HEK293 (cell line): ENCODE measurements at regions not wholly inside any gene's neighbourhood (a gene's known extent, or its start where the extent isn't known, plus 50 kb on each side); places are given as distances from the start of the nearest gene placed in this dataset.

ENCODE experiments used
- CTCF ChIA-PET: fragments of 350-600 bp; formaldehyde crosslinking; extraction: SDS; loops from one replicate; lab custom pipeline; 2021; ENCODE audit warnings: antibody characterized with exemption; lab: Yijun Ruan, JAX
- POLR2A ChIA-PET: fragments of 300-600 bp; formaldehyde crosslinking; extraction: SDS; loops from one replicate; lab custom pipeline; 2020; ENCODE audit warnings: antibody characterized with exemption, inconsistent platforms; lab: Yijun Ruan, JAX
- H3K27ac ChIP-seq: fragments of 200-500 bp; sonication (Bioruptor generic); 2 replicates; pipeline ENCODE4 v1.5.1; 2014; ENCODE audit warnings: low read depth, low read length, control low read depth, inconsistent platforms; ENCODE audit errors: extremely low read depth
- H3K36me3 ChIP-seq, 2 experiments: fragments of 200-500 bp in 1 of 2; sonication (Bioruptor generic) in 1 of 2; 1 replicate in 1 of 2; 2 replicates in 1 of 2; pipeline ENCODE4 v1.5.1; 2014 to 2017; ENCODE audit warnings: inconsistent platforms in 2 of 2, low read length in 2 of 2; ENCODE audit not compliant: control insufficient read depth in 2 of 2, insufficient read depth in 1 of 2
- H3K4me1 ChIP-seq: fragments of 200-500 bp; sonication (Bioruptor generic); 2 replicates; pipeline ENCODE4 v1.5.1; 2014; ENCODE audit warnings: mild to moderate bottlenecking, low read length, inconsistent platforms; ENCODE audit not compliant: control insufficient read depth, insufficient read depth
- H3K4me3 ChIP-seq: 2 replicates; pipeline ENCODE4 v1.5.1; 2011; ENCODE audit warnings: low read depth, mild to moderate bottlenecking, control low read depth, low read length, moderate library complexity
- H3K9me3 ChIP-seq: fragments of 200-500 bp; sonication (Bioruptor generic); 2 replicates; pipeline ENCODE4 v1.5.1; 2014; ENCODE audit warnings: low read depth, low read length, inconsistent platforms; ENCODE audit not compliant: control insufficient read depth, insufficient read depth
- BCL11B ChIP-seq: fragments of 450-650 bp; formaldehyde crosslinking; IDR thresholded peaks from 2 replicates; pipeline ENCODE4 v1.5.1; 2016; ENCODE audit warnings: low read depth, missing biosample characterization, missing genetic modification characterization
- GFI1B ChIP-seq: fragments of 450-650 bp; formaldehyde crosslinking; IDR thresholded peaks from 2 replicates; pipeline ENCODE4 v1.5.1; 2016; ENCODE audit warnings: missing biosample characterization, missing genetic modification characterization
- HOXA7 ChIP-seq: sonication (generic); formaldehyde crosslinking; IDR thresholded peaks from 2 replicates; pipeline ENCODE4 v1.8.1; 2022; ENCODE audit warnings: missing genetic modification reagents, borderline replicate concordance
- TCF7L2 ChIP-seq: IDR thresholded peaks from 2 replicates; pipeline ENCODE4 v1.6.1; 2011; ENCODE audit warnings: low read depth, mild to moderate bottlenecking, inconsistent platforms, low read length, moderate library complexity, borderline replicate concordance
- WT1 ChIP-seq: fragments of 450-650 bp; formaldehyde crosslinking; IDR thresholded peaks from 2 replicates; pipeline ENCODE4 v1.5.1; 2016; ENCODE audit warnings: missing biosample characterization, missing genetic modification characterization
- YY1 ChIP-seq: fragments of 450-650 bp; formaldehyde crosslinking; IDR thresholded peaks from 2 replicates; pipeline ENCODE4 v1.5.1; 2018; ENCODE audit warnings: missing biosample characterization, missing genetic modification characterization
- ZNF16 ChIP-seq: fragments of 450-650 bp; formaldehyde crosslinking; IDR thresholded peaks from 2 replicates; pipeline ENCODE4 v1.5.1; 2016; ENCODE audit warnings: low read depth, missing biosample characterization, missing genetic modification characterization
- ZNF350 ChIP-seq: fragments of 450-650 bp; formaldehyde crosslinking; IDR thresholded peaks from 2 replicates; pipeline ENCODE4 v1.5.0; 2017; ENCODE audit warnings: missing biosample characterization, mild to moderate bottlenecking, missing genetic modification characterization
- ZNF426 ChIP-seq: fragments of 450-650 bp; formaldehyde crosslinking; IDR thresholded peaks from 2 replicates; pipeline ENCODE4 v1.5.1; 2017; ENCODE audit warnings: missing biosample characterization, missing genetic modification characterization, mild to moderate bottlenecking, inconsistent platforms, moderate library complexity
- ZNF514 ChIP-seq: fragments of 450-650 bp; formaldehyde crosslinking; IDR thresholded peaks from 2 replicates; pipeline ENCODE4 v1.5.1; 2016; ENCODE audit warnings: missing biosample characterization, missing genetic modification characterization
- ZNF555 ChIP-seq: fragments of 450-650 bp; formaldehyde crosslinking; conservative IDR thresholded peaks from 2 replicates; pipeline ENCODE4 v1.5.1; 2017; ENCODE audit warnings: missing biosample characterization, mild to moderate bottlenecking, missing genetic modification characterization, inconsistent platforms
- ZNF596 ChIP-seq: fragments of 450-650 bp; IDR thresholded peaks from 2 replicates; pipeline ENCODE4 v1.5.0; 2018; ENCODE audit warnings: missing biosample characterization, mild to moderate bottlenecking, missing genetic modification characterization, moderate library complexity
- ZNF600 ChIP-seq: fragments of 450-650 bp; formaldehyde crosslinking; IDR thresholded peaks from 2 replicates; pipeline ENCODE4 v1.5.1; 2016; ENCODE audit warnings: missing biosample characterization, missing genetic modification characterization
- ZNF621 ChIP-seq: fragments of 450-650 bp; formaldehyde crosslinking; IDR thresholded peaks from 2 replicates; pipeline ENCODE4 v1.5.1; 2017; ENCODE audit warnings: missing biosample characterization, missing genetic modification characterization
- ZNF660 ChIP-seq: fragments of 450-650 bp; IDR thresholded peaks from 2 replicates; pipeline ENCODE4 v1.5.1; 2018; ENCODE audit warnings: missing biosample characterization, mild to moderate bottlenecking, missing genetic modification characterization
- ZSCAN16 ChIP-seq: fragments of 450-650 bp; formaldehyde crosslinking; IDR thresholded peaks from 2 replicates; pipeline ENCODE4 v1.5.1; 2016; ENCODE audit warnings: missing biosample characterization, missing genetic modification characterization
- TF ChIP-seq, protein P1 (sequence below): fragments of 450-650 bp; formaldehyde crosslinking; IDR thresholded peaks from 2 replicates; pipeline ENCODE4 v1.5.1; 2016; ENCODE audit warnings: missing biosample characterization, missing genetic modification characterization
- TF ChIP-seq, protein P2 (sequence below): fragments of 450-650 bp; formaldehyde crosslinking; IDR thresholded peaks from 2 replicates; pipeline ENCODE4 v1.5.1; 2017; ENCODE audit warnings: missing biosample characterization, mild to moderate bottlenecking, missing genetic modification characterization, moderate library complexity
- TF ChIP-seq, protein P3 (sequence below): fragments of 450-650 bp; formaldehyde crosslinking; IDR thresholded peaks from 2 replicates; pipeline ENCODE4 v1.5.1; 2016; ENCODE audit warnings: missing biosample characterization, missing genetic modification characterization, borderline replicate concordance

DNA sequence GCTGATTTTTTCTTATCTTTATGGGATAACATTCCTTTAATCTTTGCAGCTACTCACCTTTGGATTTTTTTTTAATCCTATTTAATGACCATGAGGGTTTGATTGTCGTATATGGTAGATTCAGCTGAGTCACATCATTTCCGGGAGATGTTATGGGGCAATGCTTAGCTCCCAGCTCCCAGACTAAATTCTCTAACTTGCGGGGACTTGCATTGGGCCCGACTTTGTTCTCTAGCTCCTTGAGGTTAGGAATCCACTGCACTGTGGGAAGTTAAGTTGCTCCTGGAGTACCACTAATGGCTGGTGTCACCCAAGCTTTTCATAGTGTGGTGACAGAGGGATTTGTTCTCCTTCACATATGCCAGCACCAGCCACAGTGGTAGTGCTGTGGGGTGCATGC lies 287.4 kb downstream of the TECRL start (continued):
- TF ChIP-seq, protein P1, sequence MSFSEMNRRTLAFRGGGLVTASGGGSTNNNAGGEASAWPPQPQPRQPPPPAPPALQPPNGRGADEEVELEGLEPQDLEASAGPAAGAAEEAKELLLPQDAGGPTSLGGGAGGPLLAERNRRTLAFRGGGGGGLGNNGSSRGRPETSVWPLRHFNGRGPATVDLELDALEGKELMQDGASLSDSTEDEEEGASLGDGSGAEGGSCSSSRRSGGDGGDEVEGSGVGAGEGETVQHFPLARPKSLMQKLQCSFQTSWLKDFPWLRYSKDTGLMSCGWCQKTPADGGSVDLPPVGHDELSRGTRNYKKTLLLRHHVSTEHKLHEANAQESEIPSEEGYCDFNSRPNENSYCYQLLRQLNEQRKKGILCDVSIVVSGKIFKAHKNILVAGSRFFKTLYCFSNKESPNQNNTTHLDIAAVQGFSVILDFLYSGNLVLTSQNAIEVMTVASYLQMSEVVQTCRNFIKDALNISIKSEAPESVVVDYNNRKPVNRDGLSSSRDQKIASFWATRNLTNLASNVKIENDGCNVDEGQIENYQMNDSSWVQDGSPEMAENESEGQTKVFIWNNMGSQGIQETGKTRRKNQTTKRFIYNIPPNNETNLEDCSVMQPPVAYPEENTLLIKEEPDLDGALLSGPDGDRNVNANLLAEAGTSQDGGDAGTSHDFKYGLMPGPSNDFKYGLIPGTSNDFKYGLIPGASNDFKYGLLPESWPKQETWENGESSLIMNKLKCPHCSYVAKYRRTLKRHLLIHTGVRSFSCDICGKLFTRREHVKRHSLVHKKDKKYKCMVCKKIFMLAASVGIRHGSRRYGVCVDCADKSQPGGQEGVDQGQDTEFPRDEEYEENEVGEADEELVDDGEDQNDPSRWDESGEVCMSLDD (tag by site-specific recombination), result no peak
- TF ChIP-seq HOXA7 (CRISPR knock-in tag) (no peak), ZNF600 (tag by site-specific recombination) (no peak)
- TF ChIP-seq, protein P2, sequence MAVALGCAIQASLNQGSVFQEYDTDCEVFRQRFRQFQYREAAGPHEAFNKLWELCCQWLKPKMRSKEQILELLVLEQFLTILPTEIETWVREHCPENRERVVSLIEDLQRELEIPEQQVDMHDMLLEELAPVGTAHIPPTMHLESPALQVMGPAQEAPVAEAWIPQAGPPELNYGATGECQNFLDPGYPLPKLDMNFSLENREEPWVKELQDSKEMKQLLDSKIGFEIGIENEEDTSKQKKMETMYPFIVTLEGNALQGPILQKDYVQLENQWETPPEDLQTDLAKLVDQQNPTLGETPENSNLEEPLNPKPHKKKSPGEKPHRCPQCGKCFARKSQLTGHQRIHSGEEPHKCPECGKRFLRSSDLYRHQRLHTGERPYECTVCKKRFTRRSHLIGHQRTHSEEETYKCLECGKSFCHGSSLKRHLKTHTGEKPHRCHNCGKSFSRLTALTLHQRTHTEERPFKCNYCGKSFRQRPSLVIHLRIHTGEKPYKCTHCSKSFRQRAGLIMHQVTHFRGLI (tag by site-specific recombination), result no peak

DNA sequence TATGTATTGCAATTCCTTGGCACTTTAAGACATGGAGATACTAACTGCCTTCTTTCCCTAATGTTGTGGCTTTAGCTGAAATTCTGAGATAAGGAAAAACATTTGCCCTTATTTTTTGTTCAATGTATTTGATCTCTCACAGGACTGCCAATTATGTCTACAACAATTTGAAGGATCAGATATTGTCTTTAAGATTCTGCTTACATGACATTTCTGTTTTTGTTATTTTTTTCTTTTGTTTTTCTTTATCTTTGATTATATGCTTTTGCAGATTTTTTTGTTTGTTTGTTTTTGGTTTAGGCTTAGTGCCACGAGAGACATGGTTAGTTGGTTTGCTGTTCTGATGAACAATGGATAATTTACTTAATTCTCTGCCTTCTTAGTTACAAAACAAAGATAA lies 303.3 kb downstream of the TECRL start:
- H3K4me1 ChIP-seq, result no peaks in the 10 kb centered on the region
- no peak overlapping the region for H3K27ac ChIP-seq
- CTCF ChIA-PET, result no interaction called here
- TF ChIP-seq ZNF621 (tag by site-specific recombination) (no peak), ZNF596 (tag by site-specific recombination) (no peak)
- TF ChIP-seq, all 188 proteins: peak for 0
- Histone ChIP-seq H3K4me3 (no peak overlapping the region), H3K36me3 (no peaks in the 10 kb centered on the region), H3K9me3 (no peaks in the 10 kb centered on the region)
- POLR2A ChIA-PET, result no interaction called here

DNA sequence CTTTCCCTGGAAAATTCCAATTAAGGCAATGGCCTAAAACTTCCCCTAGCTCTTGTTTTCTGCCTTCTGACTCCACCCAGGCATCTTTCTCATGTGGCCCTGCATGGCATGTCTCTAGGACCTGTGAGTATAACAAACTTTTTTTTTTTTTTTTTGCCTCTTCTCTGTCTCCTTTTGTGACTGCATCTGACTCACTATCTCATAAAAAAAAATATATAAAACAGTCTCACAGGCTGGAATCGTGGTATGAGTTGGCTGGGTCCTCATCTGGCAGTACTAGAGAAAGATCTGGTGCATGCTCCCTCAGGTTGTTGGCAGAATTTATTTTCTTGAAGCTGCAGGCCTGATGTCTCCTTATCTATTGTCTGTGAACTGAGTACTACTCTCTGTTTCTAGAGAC lies 313.9 kb downstream of the TECRL start:
- no peak for TF ChIP-seq ZNF660 (tag by site-specific recombination)
- no peak for TF ChIP-seq ZNF555 (tag by site-specific recombination)
- TF ChIP-seq ZNF16 (tag by site-specific recombination), result no peak
- no peak for TF ChIP-seq ZNF350 (tag by site-specific recombination)
- H3K36me3 ChIP-seq, result no peaks in the 10 kb centered on the region
- ChIA-PET CTCF (interaction anchor here (0.6 kb wide), 1 partner anchor 14 kb away, joined by 4 read pairs; no protein-coding TSS in a partner anchor), POLR2A (no interaction called here)
- no peaks in the 10 kb centered on the region for H3K9me3 ChIP-seq
- no peaks in the 10 kb centered on the region for H3K4me1 ChIP-seq
- H3K4me3 ChIP-seq, result no peak overlapping the region
- no peak overlapping the region for H3K27ac ChIP-seq

DNA sequence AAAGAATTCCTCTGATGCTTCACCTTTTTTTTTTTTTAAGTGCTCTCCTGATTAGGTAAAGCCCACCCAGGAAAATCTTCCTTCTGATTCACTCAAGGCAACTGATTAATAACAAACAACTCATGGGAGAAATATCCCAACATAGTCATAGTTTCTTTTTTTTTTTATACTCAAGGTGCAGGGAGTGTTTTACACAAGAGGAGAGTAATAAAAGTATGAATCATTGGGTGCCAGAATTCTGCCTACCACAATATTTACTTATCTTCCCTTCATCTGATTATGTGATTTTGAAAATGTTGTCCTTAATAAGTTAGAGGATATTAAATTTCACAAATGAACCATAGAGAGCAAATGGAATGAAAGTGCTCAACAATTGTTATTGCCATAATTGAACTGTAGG lies 329.9 kb downstream of the TECRL start:
- CTCF ChIA-PET, result interaction anchor here (0.8 kb wide), 1 partner anchor 123 kb away, joined by 4 read pairs; no protein-coding TSS in a partner anchor
- H3K4me3 ChIP-seq, result no peak overlapping the region
- no peaks in the 10 kb centered on the region for H3K36me3 ChIP-seq
- H3K9me3 ChIP-seq, result no peaks in the 10 kb centered on the region
- POLR2A ChIA-PET, result no interaction called here
- no peak for TF ChIP-seq ZNF426
- peak; percentile 78 for TF ChIP-seq WT1 (tag by site-specific recombination)
- H3K4me1 ChIP-seq, result no peaks in the 10 kb centered on the region
- no peak overlapping the region for H3K27ac ChIP-seq

DNA sequence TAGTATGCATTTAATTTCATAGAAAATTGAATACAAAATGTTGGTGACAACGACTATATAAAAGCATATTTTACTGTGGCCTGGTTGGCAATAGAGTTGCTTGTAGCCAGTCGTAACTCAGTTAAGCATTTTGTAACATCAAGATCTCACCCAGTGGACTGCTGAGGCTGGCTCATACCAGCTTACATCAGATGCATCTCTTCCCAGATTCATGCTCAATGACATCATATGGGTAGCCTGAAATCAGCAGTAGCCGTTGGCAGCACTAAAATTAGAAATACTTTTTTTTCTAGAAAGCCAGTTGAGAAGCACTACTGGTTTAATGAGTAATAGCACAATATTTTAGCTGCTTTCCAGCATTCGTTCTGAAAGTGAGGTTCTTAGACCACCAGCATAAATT lies 341.2 kb downstream of the TECRL start:
- Histone ChIP-seq H3K27ac (no peak overlapping the region), H3K4me3 (no peak overlapping the region), H3K4me1 (no peaks in the 10 kb centered on the region), H3K9me3 (no peaks in the 10 kb centered on the region), H3K36me3 (no peaks in the 10 kb centered on the region)
- ChIA-PET POLR2A (no interaction called here), CTCF (no interaction called here)
- TF ChIP-seq ZNF514 (tag by site-specific recombination) (no peak), ZSCAN16 (tag by site-specific recombination) (no peak), TCF7L2 (no peak), ZNF555 (tag by site-specific recombination) (no peak), ZNF596 (tag by site-specific recombination) (no peak), BCL11B (tag by site-specific recombination) (no peak), YY1 (no peak), GFI1B (tag by site-specific recombination) (no peak)
- TF ChIP-seq, protein P3, sequence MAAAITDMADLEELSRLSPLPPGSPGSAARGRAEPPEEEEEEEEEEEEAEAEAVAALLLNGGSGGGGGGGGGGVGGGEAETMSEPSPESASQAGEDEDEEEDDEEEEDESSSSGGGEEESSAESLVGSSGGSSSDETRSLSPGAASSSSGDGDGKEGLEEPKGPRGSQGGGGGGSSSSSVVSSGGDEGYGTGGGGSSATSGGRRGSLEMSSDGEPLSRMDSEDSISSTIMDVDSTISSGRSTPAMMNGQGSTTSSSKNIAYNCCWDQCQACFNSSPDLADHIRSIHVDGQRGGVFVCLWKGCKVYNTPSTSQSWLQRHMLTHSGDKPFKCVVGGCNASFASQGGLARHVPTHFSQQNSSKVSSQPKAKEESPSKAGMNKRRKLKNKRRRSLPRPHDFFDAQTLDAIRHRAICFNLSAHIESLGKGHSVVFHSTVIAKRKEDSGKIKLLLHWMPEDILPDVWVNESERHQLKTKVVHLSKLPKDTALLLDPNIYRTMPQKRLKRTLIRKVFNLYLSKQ, result no peak
